Type B pancreatic cell (in vitro differentiated cells): ENCODE measurements at regions not wholly inside any gene's neighbourhood (a gene's known extent, or its start where the extent isn't known, plus 50 kb on each side); places are given as distances from the start of the nearest gene placed in this dataset.

Experiments used
- DNase-seq: peaks from one replicate; pipeline ENCODE4 v3.0.0; 2021; ENCODE audit warnings: mixed read lengths; ENCODE audit not compliant: unreplicated experiment; ENCODE audit errors: extremely low spot score
- H3K27ac Mint-ChIP-seq: 2 replicates; pipeline ENCODE4 v1.8.0; 2021; ENCODE audit warnings: mild to moderate bottlenecking, mixed read lengths
- H3K27me3 Mint-ChIP-seq: 2 replicates; pipeline ENCODE4 v1.8.0; 2021; ENCODE audit warnings: mixed read lengths
- H3K36me3 Mint-ChIP-seq: 2 replicates; pipeline ENCODE4 v1.8.0; 2021; ENCODE audit warnings: mixed read lengths
- H3K4me1 Mint-ChIP-seq: one replicate; pipeline ENCODE4 v1.8.0; 2021; ENCODE audit warnings: mixed read lengths; ENCODE audit not compliant: unreplicated experiment
- H3K4me3 Mint-ChIP-seq: 2 replicates; pipeline ENCODE4 v1.8.0; 2021; ENCODE audit warnings: mild to moderate bottlenecking, mixed read lengths
- H3K9me3 Mint-ChIP-seq: 2 replicates; pipeline ENCODE4 v1.8.0; 2021; ENCODE audit warnings: mixed read lengths
- TF ChIP-seq, protein P1 (sequence below): fragments of 200-600 bp; sonication (generic); conservative IDR thresholded peaks from 2 replicates; pipeline ENCODE4 v1.5.0; 2021; ENCODE audit warnings: antibody characterized with exemption, mild to moderate bottlenecking

DNA sequence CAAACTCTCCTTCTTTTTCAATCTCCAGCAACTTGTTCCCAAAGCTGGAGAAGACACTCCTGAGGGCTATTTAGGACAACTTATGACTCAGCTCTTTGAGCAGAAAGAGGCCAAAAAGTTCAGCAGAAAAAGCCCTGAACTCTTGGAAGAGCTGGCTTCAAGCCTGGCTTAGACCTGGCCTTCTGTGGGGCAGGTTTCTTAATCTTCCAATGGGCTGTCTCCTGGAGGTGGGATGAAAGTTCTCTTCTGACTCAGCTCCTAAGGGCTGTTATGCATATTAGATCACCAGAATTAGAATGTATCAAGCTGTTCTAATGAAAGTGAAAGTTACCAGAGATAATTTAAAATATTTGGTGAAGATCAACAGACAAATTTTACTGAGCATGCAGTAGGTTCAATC lies 129.4 kb downstream of the RAD51AP2 start:
- Mint-ChIP-seq H3K27me3 (no peaks in the 10 kb centered on the region), H3K4me3 (no peak overlapping the region), H3K27ac (no peak overlapping the region), H3K36me3 (no peaks in the 10 kb centered on the region), H3K4me1 (no peaks in the 10 kb centered on the region), H3K9me3 (peaks cover 4% of the 10 kb centered on the region)
- DNase-seq = no peak
- TF ChIP-seq, protein P1, sequence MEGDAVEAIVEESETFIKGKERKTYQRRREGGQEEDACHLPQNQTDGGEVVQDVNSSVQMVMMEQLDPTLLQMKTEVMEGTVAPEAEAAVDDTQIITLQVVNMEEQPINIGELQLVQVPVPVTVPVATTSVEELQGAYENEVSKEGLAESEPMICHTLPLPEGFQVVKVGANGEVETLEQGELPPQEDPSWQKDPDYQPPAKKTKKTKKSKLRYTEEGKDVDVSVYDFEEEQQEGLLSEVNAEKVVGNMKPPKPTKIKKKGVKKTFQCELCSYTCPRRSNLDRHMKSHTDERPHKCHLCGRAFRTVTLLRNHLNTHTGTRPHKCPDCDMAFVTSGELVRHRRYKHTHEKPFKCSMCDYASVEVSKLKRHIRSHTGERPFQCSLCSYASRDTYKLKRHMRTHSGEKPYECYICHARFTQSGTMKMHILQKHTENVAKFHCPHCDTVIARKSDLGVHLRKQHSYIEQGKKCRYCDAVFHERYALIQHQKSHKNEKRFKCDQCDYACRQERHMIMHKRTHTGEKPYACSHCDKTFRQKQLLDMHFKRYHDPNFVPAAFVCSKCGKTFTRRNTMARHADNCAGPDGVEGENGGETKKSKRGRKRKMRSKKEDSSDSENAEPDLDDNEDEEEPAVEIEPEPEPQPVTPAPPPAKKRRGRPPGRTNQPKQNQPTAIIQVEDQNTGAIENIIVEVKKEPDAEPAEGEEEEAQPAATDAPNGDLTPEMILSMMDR = no peak

GRCh38 chr2:17387591-17387990 lies 130.6 kb downstream of the RAD51AP2 start:
- Mint-ChIP-seq H3K27ac (no peak overlapping the region), H3K4me1 (no peaks in the 10 kb centered on the region), H3K9me3 (peaks cover 4% of the 10 kb centered on the region), H3K4me3 (no peak overlapping the region), H3K36me3 (no peaks in the 10 kb centered on the region), H3K27me3 (no peaks in the 10 kb centered on the region)
- no peak for DNase-seq
- TF ChIP-seq, protein P1 = no peak

GRCh38 chr2:17386771-17387170 lies 131.5 kb downstream of the RAD51AP2 start:
- H3K9me3 Mint-ChIP-seq = peaks cover 4% of the 10 kb centered on the region
- no peaks in the 10 kb centered on the region for H3K36me3 Mint-ChIP-seq
- TF ChIP-seq, protein P1 = no peak
- DNase-seq = no peak
- no peaks in the 10 kb centered on the region for H3K4me1 Mint-ChIP-seq
- no peak overlapping the region for H3K4me3 Mint-ChIP-seq
- no peak overlapping the region for H3K27ac Mint-ChIP-seq
- H3K27me3 Mint-ChIP-seq = no peaks in the 10 kb centered on the region

GRCh38 chr2:17380003-17380402 lies 138.2 kb downstream of the RAD51AP2 start:
- no peaks in the 10 kb centered on the region for H3K36me3 Mint-ChIP-seq
- no peak overlapping the region for H3K27ac Mint-ChIP-seq

GRCh38 chr2:17375262-17375661 lies 143.0 kb downstream of the RAD51AP2 start:
- peaks cover 8% of the 10 kb centered on the region for H3K9me3 Mint-ChIP-seq
- no peaks in the 10 kb centered on the region for H3K4me1 Mint-ChIP-seq
- H3K36me3 Mint-ChIP-seq = no peaks in the 10 kb centered on the region
- TF ChIP-seq, protein P1 = no peak
- H3K27me3 Mint-ChIP-seq = peaks cover 4% of the 10 kb centered on the region
- H3K4me3 Mint-ChIP-seq = no peak overlapping the region
- DNase-seq = no peak
- no peak overlapping the region for H3K27ac Mint-ChIP-seq

More at GRCh38 chr2:17380003-17380402, 138.2 kb downstream of the RAD51AP2 start:
- Mint-ChIP-seq H3K27me3 (peaks cover 4% of the 10 kb centered on the region), H3K9me3 (no peaks in the 10 kb centered on the region), H3K4me1 (no peaks in the 10 kb centered on the region), H3K4me3 (no peak overlapping the region)
- no peak for DNase-seq
- TF ChIP-seq, protein P1 = no peak

- no peak overlapping the region for H3K27ac Mint-ChIP-seq
- DNase-seq = no peak
- no peak overlapping the region for H3K4me3 Mint-ChIP-seq
- no peaks in the 10 kb centered on the region for H3K4me1 Mint-ChIP-seq
- H3K9me3 Mint-ChIP-seq = peaks cover 8% of the 10 kb centered on the region
- H3K27me3 Mint-ChIP-seq = no peaks in the 10 kb centered on the region
- TF ChIP-seq, protein P1 = no peak
- H3K36me3 Mint-ChIP-seq = no peaks in the 10 kb centered on the region
Observed at GRCh38 chr2:17373741-17374140, 144.5 kb downstream of the RAD51AP2 start.
